COLO829 (cell line): ENCODE measurements at regions not wholly inside any gene's neighbourhood (a gene's known extent, or its start where the extent isn't known, plus 50 kb on each side); places are given as distances from the start of the nearest gene placed in this dataset.
"Not testable (repeated sequence)": the region's sequence is repeated elsewhere in the genome, so short reads cannot be mapped to it uniquely, and the experiment has no call there.

Source experiments
- DNase-seq: peaks from one replicate; pipeline ENCODE4 v3.0.0; 2012; ENCODE audit warnings: low spot score

DNA sequence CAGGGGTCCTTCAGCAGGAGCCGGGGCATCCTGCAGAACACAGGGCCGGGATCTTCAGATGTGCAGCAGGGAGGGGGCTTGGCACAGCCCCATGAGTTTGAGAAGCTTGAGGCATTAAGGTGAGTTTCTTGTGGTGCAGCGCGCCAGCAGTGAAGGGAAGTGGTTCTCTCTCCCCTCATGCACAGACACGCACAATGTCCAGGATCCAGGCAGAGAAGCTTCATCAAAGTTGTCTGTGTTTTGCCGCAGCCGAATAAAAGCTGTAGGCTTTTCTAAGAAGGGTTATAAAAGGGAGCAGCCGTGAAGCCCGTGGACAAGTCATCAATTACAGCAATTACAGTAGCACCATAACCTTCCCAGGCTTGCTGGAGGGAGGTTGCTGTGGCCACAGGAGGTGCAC lies 491.0 kb upstream of the CDH4 start:
- DNase-seq, result no peak

DNA sequence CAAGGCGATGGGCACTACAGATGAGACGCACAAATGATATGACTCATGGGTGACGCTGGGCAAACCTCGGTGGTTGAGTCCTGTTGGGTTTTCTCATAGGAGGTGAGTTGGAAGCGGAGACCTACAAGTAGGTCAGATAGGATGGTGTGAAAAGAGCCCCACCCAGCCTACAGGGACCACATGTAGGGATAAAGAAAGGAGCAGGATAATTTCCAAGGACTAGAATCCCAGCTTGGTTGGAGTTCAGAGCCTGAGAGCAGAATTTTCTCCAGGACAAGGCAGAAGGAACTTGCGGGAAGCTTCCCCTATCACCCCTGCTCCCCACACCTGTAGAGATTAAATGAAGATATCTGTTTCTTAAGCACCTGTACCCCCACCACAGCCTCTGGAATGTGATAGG lies 489.7 kb upstream of the CDH4 start:
- DNase-seq, result no peak

DNA sequence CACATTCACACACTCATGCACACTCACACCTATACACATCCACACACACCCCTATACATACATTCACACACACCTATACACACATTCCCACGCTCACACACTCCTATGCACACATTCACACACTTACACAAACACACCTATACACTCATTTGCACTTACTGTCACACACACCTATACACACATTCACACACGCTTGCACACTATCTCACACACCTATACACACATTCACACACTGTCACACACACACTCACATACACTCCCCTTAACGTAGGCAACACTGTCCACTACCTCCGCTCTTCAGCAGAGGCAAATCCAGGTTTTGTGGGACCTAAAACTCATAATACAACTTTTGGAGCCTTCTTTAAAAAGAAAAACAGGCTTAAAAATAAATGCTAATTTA lies 487.7 kb upstream of the CDH4 start:
- no peak for DNase-seq

DNA sequence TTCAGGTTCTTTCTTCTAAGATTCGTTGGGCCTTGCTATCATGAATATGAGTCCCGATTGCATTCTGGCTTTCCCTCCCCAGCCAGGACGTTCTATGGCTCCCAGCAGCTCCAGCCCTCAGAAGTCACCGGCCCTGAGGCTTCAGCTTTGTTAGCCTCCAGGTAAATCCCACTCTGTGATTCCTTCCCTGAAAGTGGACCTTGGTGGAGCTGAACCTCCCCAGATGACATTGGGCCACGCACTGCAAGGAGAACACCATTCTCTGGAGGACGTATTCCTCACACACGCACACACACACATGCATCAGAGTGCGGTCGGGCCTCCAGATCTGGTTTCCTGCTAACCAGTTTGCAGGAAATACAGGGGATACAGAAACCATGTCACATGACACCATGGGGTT lies 487.3 kb upstream of the CDH4 start:
- no peak for DNase-seq

DNA sequence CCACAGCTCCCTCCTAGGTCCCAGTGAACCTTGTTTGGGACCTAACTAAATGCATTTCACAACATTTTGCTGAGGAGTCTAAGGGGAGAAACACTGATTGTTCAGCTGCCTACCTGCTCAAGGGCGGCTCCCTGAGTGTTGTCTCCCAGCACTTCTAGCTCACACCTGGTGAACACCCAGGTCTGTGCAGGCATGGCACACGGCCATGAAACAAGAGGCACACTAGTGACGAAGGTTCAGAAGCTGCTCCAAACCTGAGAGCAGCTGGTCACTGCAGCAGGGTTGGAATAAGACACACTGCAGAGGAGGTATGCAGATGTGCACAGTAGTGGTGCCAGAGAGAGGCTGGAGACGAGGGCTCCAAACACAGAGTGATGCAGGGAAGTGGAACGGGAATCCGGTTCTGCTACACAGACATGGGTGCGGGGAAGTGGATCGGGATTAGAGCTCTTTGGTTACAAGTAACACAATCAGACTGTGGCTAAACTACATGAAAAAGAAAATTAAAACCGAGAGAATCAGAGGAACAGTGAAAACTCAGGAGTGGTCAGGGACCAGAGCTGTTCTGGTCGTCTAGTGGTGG lies 486.1 kb upstream of the CDH4 start:
- no peak for DNase-seq

DNA sequence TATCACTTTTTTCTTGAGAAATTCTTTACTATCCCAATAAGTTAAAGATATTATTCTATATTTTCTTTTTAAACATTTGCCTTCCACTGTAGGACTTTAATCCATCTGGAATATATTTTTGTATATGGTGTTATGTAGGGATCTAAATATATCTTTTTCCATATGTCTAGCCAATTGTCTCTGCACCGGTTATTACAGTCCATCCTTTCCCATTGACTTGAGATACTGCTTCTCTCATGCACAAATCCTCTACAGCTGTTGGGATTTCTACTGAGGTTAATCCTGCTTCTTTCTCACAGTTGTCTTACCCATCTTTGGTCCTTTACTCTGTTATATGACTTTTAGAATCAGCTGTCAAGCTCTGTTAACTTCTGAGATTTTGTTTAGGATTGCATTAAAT lies 483.8 kb upstream of the CDH4 start:
- no peak for DNase-seq

DNA sequence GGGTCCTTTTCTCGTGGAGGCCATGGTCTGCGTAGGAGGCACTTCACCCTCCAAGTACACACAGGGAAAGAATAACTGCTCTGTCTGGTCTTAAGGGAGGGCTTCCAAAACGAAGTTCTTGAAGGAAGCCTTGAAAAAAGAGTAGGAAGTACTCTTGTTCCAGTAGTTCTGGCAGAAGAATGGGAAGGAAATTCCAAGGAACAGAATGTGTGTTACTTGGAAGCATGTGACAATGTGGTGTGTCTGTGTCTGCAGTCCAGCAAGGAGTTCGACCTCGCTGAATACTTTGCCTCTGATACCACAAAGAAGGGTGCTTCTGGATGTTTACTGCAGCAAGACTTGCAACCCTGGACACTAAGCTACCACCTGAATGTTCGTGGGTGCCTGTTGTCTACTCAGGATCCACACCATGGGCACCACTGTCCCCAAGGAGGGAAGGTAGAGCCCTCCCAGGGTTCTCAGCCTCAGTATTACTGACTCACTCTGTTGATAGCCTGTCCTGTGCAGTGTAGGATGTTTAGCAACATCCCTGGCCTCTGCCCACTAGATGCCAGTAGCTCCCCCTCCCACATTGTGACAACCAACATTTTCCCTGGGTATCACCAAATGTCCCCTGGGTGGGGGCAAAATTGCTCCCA lies 471.6 kb upstream of the CDH4 start:
- no peak for DNase-seq

DNA sequence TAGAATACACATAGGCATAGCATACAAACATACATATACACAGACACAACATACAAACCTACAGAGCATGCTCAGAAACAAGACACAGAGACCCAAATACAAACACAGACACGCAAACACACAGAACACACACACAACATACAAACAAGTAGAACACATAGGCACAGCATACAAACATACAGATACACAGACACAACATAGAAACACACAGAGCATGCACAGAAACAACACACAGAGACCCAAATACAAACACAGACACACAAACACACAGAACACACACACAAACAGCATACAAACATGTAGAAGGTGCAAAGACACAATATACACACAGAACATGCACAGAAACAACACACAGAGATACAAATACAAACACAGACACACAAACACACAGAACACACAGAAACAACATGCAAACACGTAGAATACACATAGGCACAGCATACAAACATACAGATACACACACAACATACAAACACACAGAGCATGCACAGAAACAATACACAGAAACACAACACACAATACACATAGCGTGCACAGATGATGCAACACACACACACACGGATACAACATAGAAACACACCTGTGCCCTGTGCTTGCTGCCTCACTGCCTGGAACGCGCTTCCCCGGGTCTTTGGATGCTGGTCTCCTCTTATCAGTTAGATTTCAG lies 469.0 kb upstream of the CDH4 start:
- no peak for DNase-seq

DNA sequence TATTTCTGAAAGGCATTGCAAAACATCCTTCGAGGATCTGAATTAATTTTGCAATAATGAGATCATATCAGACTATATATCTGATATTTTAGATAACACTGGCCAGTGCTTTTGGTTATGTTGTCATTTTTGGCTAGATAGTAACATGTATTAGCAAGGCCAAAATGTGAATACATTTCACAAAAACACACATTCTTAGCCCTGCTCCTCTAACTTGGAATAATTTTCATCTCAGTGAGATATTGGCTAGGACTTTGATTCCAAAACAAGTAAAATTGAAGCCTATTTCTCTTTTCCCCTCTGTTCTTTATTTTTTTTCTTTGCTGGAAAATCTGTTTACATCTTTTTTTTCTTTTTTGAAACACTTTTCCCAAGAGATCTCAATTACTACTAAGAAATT lies 466.8 kb upstream of the CDH4 start:
- DNase-seq, result no peak

DNA sequence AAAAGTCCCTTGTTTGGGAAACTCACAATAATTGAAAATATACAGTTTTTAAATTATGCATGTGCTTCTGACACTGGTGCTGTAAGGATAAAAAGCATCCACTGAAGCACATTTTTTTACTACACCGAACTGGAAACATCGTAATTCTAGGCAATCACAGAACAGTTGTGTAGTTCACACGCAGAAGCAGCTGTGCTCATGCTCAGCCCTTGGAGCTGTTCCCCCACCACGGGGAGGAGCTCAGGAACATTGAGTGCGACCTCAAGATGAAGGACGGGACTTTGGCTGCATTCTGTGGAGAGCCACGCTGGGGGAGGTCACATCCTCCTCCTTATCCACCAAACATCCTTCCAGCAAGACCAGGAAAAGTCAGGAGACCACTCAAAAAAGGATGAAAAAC lies 466.3 kb upstream of the CDH4 start:
- no peak for DNase-seq

DNA sequence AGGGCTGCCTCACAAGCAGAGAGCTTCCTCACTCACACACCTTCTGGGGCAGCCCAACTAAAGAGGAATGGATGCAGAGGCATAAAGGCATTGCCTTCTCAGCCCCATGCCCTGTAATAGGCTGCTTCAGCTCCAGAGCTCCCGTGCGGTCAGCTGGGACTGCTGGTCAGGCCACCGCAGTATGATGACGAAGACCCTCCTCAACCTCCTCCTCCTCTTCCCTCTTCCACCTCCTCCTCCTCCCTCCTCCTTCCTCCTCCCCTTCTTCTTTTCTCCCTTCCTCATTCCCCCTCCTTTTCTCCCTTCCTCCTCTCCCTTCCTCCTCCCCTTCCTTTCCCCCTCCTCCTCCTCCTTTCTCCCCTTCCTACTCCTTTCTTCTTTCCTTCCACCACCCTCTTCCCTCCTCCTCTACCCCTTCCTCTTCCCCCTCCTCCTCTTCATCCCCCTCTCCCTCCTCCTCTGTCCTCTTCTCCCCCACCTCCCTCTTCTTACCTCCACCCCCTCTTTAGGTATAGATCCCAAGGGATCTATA lies 465.3 kb upstream of the CDH4 start:
- no peak for DNase-seq

DNA sequence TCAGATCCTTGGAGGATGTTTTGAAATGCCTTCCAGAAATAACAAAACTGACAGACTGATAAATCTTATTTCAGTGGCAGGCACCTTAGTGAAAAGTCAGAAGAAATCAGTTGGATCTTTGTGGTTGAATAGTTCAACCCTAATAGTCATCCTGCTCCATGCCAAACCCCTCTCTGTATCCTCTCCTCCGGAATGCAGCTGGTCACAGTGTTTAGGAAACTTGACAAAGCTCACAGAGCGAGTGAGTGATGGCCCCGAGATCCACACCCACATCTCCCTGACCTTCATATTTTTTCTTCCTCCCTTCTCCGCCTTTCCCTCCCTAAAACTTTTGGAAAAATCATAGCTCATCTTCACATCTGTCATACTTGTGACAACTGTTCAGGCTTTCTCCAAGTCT lies 464.8 kb upstream of the CDH4 start:
- DNase-seq, result no peak

DNA sequence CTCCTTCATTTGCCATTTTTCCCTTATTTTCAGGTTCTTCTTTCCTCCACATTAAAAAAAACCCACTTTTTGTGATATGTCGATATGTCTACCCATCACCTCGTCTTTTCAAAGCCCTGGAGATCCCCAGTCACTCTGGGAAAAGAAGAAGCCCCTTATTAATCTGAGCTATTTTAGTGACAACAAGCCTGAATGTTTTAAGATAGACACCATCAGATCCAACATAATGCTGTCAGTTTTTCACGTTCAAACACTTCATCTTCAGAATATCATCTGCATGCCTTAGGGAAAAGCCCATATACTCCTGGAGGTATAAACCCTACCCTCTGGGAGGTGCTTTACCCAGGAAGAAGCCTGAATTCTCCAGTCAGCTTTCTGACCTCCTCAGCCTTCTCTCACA lies 464.0 kb upstream of the CDH4 start:
- DNase-seq, result no peak

DNA sequence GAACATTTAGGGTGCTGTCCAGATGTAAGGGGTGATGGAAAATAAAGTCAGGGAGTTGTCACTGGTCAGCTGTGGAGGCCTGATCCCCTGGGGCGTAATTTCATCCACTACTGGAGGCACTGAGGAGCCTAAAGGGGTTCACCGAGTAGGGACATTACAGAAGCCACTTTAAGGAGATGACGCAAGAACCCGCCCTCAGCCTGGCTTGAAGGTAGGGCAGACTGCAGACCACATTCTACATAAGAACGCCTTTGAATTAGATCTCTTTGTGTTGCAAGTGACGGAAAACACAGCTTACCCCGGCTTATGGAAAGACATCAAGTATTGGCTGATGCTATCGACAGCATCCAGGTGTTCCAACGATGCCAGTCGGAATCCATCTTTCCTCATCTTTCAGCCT lies 462.7 kb upstream of the CDH4 start:
- no peak for DNase-seq

DNA sequence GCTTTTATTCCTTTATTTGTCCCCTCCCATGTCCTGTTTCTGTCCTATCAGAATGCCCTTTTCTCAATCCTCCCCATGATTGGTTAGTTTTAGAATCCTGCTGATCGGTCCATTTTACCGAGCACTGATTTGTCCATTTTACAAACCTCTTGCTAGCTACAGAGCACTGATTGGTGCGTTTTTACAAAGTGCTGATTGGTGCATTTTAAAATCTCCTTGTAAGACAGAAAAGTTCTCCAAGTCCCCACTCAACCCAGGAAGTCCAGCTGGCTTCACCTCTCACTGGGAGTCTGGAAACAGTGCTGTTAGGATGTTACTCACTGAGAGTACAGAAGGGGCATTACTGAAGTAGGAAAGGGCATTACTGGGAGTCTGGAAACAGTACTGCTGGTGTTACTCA lies 461.7 kb upstream of the CDH4 start:
- DNase-seq, result not testable (repeated sequence)

DNA sequence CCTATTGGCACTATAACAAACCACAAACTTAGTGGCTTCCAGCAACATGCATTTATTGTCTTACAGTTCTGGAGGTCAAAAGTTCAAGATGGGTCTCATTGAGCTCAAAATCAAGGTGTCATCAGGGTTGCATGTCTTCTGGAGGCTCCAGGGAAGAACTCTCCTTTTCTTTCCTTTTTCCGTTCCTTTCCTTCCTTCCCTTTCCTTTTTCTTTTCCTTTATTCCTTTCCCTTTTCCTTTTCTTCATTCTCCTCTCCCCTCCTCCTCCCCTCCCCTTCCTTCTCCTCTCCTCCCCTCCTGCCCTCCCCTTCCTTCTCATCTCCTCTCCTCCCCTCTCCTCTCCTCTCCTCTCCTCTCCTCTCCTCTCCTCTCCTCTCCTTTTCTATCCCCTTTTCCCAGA lies 460.2 kb upstream of the CDH4 start:
- DNase-seq, result no peak

DNA sequence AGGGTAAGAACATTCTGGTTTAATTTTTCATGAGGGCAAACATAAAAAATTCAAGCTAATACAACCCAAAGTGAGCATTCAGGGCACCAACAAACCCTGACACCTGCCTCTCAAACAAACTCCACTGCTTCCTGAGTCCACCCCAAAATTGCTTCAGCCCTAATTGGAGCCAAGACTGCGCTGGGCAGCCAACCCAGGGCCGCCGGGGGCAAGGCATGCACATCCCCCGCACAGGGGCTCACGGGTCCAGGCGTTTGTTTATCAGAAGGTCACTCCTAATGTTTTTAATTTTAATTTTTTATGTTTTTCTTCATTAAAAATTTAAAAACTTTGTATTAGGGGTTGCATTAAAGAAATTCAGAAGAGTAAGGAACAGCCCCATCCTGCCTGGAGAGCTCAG lies 459.1 kb upstream of the CDH4 start:
- no peak for DNase-seq

DNA sequence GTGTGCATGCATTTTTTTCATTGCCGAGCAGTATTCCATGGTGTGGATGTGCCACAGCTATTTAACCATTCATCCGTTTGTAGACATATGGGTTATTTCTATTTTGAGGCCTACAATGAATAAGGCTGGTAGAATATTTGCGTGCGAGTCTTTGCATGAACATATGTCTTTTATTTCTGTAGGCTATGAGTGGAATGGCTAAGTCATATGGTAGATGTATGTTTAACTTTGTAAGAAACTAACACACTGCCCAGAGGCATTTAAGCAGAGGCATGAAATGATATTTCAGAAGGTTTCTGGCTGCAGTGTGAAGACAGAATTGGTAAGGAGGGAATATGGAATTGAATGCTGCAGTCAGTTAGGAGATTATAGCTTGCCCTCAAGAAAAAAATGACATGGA lies 457.4 kb upstream of the CDH4 start:
- no peak for DNase-seq

DNA sequence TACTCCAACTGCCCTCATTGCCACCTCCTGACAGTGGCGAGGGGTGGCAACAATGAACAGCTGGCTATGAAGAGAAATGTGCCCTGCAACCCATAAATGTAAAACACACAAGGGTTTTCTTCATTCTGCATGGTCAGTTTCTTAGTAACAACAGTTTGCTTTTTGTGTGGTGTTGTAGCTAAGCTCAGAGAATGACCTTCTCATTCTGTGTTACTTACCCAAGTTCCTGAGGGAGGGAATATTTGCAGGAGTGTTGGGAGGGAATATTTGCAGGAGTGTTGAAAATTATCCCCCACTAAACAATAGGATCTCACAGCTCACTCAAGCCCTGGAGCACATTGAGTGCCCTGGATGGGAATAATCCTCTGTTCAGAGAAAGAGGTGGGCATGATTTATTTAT lies 456.4 kb upstream of the CDH4 start:
- DNase-seq, result no peak

DNA sequence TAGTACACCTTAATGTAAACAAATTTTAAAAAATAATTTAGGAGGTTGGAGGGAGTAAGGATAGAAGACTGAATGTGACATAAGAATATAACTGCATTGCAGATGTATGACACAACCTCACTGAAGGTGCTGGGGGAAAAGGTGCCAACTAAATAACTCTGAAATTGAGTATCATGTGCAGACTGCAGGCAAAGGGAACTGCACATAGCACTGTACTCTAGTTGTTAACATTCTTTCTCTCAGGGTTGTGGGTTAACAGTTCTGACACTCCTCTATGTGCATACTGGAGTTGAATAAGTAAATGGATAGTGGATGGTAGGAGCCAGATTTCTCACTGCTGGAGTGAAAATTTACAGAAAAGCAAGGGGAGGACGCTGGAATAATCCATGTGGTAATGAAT lies 451.9 kb upstream of the CDH4 start:
- DNase-seq, result no peak

DNA sequence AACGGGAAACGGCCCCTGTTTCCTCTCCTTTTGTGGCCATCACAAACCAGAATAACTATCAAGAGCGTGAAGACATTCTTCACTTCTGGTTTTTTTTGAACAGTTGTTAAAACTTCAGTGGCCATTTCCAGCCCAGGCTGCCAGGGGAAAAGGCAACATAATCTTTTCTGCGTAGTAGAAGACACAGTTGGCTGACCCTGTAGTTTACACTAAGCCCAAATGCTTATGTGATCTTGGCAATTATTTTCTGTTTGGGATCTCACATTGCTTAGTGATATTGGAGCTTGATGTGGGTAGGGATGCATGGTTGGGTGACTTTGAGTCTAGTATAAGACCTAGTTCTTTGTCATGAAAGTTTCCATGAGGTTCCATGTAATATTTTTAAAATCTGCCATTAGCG lies 449.4 kb upstream of the CDH4 start:
- DNase-seq, result no peak

DNA sequence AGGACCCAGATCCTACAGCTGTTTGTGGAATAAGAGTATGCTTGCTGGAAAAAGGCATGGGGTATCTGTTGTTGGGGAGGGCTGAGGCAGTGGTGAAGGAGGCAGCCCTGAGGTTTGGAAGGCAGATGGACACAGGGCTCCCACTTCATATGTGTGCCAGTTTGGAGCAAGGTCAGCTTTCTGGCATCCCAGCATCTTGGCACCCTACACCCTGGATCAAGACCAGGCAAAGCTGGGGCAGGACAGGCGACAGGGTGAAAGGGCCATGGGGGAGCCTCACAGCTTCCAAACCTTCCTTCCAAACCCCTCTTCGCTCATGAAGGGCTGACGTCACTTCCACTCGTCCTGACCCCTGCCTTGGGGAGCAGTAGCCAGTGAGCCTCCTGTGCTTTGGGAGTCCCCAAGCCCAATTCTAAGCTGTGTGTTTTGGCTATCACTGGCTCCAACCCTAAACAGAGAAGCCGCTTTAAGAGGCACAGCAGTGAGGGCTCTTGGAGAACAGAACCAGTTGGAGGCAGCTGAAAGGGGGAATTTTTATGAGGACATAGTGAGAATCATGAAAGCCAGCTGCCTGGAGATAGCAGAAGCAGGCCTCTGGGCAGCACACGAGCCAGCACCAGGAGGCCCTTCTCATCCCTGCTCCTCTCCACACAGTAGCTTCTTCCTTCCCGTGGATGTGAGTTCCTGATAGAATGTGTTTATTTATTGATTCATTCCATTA lies 448.6 kb upstream of the CDH4 start:
- no peak for DNase-seq

DNA sequence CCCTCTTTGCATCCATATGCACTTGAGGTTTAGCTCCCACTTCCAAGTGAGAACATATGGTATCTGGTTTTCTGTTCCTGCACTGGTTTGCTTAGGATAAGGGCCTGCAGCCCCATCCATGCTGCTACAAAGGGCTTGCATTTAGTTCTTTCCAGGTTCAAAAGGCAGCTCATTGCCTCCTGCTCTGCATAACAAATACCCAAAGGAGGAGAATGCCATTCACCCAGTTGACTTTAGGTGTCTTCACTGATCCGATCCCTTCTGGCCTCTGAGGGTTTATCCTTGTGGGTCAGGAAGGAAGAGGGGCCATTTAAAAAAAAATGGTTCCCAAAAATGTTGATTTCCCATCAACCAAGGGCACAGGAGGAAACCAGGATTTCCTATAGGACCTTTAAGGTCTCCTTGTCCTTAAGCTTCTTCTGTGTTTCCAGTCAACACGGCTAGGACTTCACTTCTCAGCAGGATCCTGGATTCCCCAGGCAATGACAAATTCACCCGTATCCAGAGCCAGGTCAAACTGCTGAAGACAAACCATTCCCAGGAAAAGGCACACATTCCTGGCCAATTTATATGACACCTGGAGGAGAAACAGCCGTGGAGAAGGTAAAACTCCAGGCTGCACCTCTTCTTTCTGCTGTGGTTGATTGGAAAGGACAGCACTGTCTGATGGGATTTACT lies 447.7 kb upstream of the CDH4 start:
- DNase-seq, result no peak
